ENCODE measurements at regions not wholly inside any gene's neighbourhood (a gene's known extent, or its start where the extent isn't known, plus 50 kb on each side); places are given as distances from the start of the nearest gene placed in this dataset.
"Not testable (repeated sequence)": the region's sequence is repeated elsewhere in the genome, so short reads cannot be mapped to it uniquely, and the experiment has no call there.

GRCh38 chr14:86731427-86731826, 1201.5 kb downstream of the FLRT2 start:
- DNase-seq (ENCODE audit: low read depth in 3 of 3), result not testable (repeated sequence)

DNA sequence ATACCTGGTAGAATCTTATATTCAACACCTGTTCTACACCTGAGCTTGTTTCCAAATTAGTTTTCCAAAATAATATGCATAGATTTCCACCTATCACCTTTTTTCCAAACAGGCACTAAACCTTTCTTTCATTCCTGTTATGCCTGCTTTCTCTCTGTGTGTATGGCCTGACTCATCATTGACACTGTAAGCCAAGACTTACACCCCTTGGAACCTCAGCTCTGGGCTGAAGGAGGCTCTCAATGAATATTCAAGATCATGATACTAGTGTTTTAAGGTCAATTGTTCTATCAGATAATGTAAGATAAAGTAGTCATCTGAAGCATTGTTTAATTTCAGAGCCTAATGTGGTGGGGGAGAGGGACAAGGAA, 1193.3 kb downstream of the FLRT2 start:
- DNase-seq (ENCODE audit: low read depth in 3 of 3), result no peak

DNA sequence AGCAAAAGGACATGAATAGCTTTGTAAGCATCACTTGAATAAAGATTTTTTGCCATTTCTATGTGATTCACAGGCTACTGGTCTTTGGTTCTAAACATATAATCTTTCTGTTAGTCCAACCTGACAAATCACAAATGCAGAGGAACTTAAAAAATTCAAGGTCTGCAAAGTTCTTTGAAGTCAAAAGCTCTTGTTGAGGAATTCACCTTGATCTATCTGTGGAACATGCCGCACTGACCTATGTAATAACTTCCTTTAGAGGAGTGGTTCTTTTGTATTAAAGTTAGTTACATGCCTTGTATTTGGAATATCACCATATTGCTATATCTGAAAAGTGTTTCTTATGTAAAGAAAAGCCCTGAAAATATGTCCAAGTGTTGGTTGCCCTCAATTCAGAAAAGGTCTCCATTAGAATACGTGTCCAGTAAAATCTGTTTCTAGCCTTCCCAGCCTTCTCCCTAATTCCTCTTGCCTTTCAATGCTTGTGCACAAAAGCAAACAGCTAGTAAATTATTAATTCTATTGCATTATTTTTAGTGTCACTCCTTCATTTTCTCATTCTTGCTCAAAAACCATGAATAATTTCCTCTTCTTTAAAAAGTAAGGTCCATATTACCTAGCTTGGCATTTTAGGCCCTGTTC, 1192.8 kb downstream of the FLRT2 start:
- DNase-seq (ENCODE audit: low read depth in 3 of 3), result no peak

- DNase-seq (ENCODE audit: low read depth in 3 of 3), result no peak
These were observed 1184.6 kb downstream of the FLRT2 start for GRCh38 chr14:86714575-86714974.

DNA sequence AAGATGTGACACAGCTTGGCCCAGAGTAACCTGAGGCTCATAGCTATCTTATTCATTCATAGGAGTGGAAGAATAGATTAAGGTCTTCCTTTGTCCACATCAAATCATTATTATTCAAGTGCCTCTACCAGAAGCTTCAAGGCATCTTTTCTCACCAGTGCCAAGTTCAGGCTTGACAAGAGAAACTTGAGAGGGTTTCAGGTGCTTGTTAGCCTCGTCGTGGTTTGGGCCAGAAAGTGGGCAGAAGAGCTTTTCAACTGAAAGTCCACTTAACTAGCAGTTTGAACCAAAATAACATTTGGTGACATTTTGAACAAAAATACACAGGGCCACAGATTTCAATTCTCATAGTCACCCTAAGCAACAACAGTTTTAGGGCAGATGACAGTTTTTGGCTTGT, 1184.2 kb downstream of the FLRT2 start:
- DNase-seq (ENCODE audit: low read depth in 3 of 3), result no peak

DNA sequence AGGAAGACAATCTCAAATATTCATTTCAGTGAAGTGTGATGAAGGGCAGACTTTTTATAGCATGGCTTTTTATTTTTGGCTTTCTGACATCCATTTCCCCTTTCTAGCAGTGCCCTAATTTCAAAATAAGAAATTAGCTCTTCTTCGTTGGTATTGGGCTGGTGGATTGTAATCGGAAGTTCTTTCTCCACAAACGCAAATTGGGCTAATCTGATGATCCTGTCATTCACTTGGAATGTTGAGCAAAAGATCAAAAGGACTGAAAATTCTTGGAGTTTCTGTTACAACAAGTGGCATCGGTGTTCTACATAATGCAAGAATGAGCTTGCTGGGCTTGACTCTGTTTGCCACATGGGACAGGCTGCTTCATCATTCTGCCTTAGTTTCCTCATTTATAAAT, 1182.8 kb downstream of the FLRT2 start:
- no peak for DNase-seq (ENCODE audit: low read depth in 3 of 3)

DNA sequence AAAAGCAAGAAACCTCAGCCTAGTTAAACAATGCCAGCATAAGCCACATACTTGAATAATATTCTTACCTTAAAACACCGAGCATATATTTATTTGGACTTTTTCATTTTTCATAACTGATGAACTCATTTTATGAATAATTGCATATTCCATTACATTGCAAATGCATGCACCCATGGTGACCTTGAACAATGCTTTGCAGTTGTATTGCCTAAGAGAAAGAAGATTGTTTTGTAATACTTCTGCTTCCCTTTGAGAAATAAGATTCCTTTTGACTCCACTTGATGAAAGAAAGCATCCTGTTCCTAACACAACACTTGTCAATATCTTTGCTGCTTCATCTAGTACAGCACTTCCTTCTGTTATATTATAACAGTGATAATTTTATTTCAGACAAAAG, 1182.2 kb downstream of the FLRT2 start:
- DNase-seq (ENCODE audit: low read depth in 3 of 3), result no peak

GRCh38 chr14:86708846-86709339, 1178.9 kb downstream of the FLRT2 start:
- DNase-seq (ENCODE audit: low read depth in 3 of 3), result no peak

GRCh38 chr14:86707071-86707470, 1177.1 kb downstream of the FLRT2 start:
- no peak for DNase-seq (ENCODE audit: low read depth in 3 of 3)

GRCh38 chr14:86683561-86683960, 1153.6 kb downstream of the FLRT2 start:
- DNase-seq (ENCODE audit: low read depth in 3 of 3), result no peak

GRCh38 chr14:86675059-86675458, 1145.1 kb downstream of the FLRT2 start:
- DNase-seq (ENCODE audit: low read depth in 3 of 3), result no peak

DNA sequence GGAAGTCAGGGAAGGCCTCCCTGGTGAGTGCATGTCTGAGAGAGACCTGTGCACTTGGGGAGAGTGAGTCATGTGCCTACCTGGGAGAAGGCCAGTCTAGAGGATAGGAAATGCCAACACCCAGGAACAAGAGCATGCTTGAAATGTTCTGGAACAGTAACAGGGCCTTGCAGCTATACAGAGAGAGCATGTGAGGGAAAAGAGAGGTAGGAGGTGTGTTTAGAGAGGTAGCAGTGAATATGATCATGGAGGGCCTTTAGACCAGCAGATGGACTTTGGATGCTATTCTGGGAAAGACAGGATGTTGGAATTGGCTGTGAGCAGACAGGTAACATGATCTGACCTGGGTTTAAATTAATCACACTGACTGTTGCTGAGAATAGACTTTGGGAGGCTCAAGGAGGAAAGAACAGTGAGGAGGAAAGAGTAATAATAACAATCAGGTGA, 1143.6 kb downstream of the FLRT2 start:
- no peak for DNase-seq (ENCODE audit: low read depth in 3 of 3)

DNA sequence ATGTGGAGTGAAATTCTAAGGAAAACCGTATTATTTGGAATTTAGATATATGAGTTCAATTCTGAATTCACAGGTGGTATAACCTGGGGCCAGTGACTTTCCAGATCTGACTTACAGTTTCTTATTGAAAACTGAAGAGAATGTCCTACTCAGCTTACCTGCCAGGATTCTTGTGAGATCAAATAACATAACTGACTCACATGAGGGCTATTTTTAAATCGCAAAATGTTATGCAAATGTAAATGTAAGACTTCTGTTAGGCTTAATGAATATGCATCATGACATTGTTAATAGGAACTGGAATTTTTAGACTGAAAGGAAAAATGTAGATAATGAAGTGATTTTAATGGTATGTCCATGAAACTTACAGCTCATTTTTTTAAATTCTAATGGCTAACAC, 1142.1 kb downstream of the FLRT2 start:
- DNase-seq (ENCODE audit: low read depth in 3 of 3), result no peak

- DNase-seq (ENCODE audit: low read depth in 3 of 3), result no peak
These were observed 1136.0 kb downstream of the FLRT2 start for GRCh38 chr14:86665975-86666374.

DNA sequence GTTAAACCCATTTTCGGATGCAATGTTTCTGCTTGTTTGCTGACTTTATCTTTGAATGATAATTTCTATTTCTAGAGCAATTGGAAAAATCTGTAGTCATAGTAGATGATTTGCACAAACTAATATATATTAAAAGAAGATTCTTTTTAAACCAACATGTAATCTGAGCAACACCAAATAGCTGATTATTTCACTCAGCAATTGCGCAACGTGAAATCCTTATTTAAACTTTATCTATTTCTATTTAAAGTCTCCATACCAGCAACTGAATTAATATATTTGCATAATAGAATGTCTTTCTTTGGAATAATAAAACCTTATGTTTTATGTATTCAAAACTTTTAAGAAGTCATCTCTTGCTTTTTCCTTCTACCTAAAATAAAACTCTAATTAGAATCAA, 1132.4 kb downstream of the FLRT2 start:
- DNase-seq (ENCODE audit: low read depth in 3 of 3), result no peak

DNA sequence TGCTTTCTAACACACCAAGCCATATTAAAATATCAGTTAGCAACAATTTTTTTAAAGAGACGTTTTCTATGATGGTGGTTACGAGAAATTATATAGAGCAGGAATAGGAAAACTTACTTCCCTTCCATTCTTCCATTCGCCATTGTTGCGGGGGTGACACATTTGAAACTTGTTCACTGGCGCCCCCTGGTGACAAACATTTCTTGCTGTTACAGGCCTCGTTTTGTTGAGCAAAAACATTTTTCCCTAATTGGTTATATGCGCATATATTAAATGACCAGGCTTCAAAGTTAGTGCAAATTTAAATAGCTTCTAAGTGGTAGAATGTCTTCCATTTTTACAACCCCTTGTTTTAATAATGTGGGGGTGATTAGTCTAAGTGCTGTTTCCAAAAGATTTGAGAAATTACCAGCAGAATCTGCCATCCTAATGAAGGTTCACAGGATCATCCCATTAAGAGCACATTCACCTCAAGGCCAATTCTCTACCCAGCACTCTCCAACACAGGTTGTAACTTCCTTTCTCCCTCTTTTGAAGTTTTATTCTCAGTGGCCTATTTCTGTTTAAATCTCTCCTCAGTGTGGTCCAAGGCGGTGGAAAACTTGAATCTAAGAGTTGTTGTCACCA, 1124.7 kb downstream of the FLRT2 start:
- no peak for DNase-seq (ENCODE audit: low read depth in 3 of 3)

- no peak for DNase-seq (ENCODE audit: low read depth in 3 of 3)
These were observed 1122.6 kb downstream of the FLRT2 start for GRCh38 chr14:86652526-86652925.

DNA sequence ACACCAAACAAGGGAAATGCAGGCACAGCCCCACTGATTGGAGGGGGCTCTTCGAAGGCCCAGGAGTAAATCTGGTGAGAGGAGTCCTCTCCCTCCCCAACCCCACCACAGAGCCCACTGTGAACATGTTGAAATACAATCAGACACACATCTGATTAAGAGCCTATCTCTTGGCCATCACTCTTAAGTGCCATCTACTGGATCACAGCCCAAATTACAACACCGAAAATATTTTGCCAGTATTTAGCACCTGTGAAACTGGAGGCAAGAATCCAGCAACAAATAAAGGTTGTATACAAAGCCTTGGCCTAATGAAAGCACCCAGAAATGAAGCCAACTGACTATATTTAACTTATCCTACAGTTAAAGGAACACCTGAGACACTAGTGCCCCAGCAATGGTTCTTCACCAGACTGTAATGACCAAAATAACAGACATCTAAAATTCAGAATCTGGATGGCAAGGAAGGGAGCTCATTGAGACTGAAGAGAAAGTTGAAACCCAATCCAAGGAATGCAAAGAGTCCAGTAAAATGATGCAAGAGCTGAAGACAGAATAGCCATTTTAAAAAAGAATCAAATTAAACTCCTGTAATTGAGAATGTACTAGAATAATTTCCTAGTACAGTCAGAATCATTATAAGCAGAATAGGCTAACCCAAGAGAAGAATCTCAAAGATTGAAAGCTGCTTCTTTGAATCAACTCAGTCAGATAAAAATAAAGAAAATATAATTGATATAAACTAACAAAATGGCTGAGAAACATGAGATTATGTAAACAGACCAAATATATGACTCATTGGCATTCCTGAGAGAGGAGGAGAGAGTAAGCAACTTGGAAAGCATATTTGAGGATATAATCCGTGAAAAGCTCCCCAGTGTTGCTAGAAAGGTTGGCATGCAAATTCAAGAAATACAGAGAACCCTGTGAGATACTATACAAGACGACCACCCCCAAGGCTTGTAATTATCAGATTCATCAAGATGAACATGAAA, 1117.0 kb downstream of the FLRT2 start:
- DNase-seq (ENCODE audit: low read depth in 3 of 3), result no peak

- DNase-seq (ENCODE audit: low read depth in 3 of 3), result no peak
These were observed 1116.2 kb downstream of the FLRT2 start for GRCh38 chr14:86646125-86646524.

- DNase-seq (ENCODE audit: low read depth in 3 of 3), result no peak
These were observed 1111.4 kb downstream of the FLRT2 start for GRCh38 chr14:86641310-86641709.

- no peak for DNase-seq (ENCODE audit: low read depth in 3 of 3)
These were observed 1110.3 kb downstream of the FLRT2 start for GRCh38 chr14:86640288-86640687.

DNA sequence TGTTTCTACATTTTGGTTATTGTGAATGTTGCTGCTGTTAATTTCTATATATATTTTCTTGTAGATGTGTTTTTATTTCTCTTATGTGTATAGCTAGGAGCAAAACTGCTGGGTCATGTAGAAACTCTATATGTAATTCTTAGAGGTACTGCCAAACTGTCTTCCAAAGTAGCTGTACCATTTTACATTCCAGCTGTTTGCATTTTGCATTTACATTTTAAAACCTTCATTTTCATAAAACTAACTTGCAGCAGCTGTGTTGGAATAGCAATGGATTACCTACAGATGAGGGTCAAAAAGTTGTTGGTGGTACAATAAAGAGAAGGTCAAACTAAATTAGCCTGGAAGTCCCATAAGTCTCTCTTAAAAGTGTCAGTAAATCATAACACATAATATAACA, 1109.7 kb downstream of the FLRT2 start:
- no peak for DNase-seq (ENCODE audit: low read depth in 3 of 3)
